Dendritic cell treated with granulocyte-macrophage colony-stimulating factor and Interleukin-4, amounts not matched to agents 40 ng/mL and 50 ng/mL, for 4 days (primary cell): ENCODE measurements at regions not wholly inside any gene's neighbourhood (a gene's known extent, or its start where the extent isn't known, plus 50 kb on each side); places are given as distances from the start of the nearest gene placed in this dataset.

Experiments
- H3K27ac Mint-ChIP-seq: one replicate; pipeline ENCODE4 v1.8.0; 2022; ENCODE audit warnings: mild to moderate bottlenecking, mixed read lengths
- H3K27me3 Mint-ChIP-seq: one replicate; pipeline ENCODE4 v1.8.0; 2022; ENCODE audit warnings: mild to moderate bottlenecking, mixed read lengths
- H3K36me3 Mint-ChIP-seq: one replicate; pipeline ENCODE4 v1.8.0; 2022; ENCODE audit warnings: low read depth, mixed read lengths
- H3K4me1 Mint-ChIP-seq: one replicate; pipeline ENCODE4 v1.8.0; 2022; ENCODE audit warnings: low read depth, mixed read lengths
- H3K4me3 Mint-ChIP-seq: one replicate; pipeline ENCODE4 v1.8.0; 2022; ENCODE audit warnings: mild to moderate bottlenecking, moderate library complexity, mixed read lengths
- H3K9me3 Mint-ChIP-seq: one replicate; pipeline ENCODE4 v1.8.0; 2022; ENCODE audit warnings: mixed read lengths
- intact Hi-C: fragments of 100-400 bp; cut with micrococcal nuclease; formaldehyde crosslinking; loops from one replicate; pipeline ENCODE4 v1.15.0; 2022

- Mint-ChIP-seq H3K27ac (no peak overlapping the region), H3K4me1 (no peaks in the 10 kb centered on the region), H3K36me3 (no peaks in the 10 kb centered on the region), H3K9me3 (peaks cover 30% of the 10 kb centered on the region), H3K4me3 (no peak overlapping the region), H3K27me3 (no peaks in the 10 kb centered on the region)
- intact Hi-C loops: no loop called here
Measured at GRCh38 chr7:98565103-98565502, 52.0 kb upstream of the NPTX2 start.

- peaks cover 30% of the 10 kb centered on the region for H3K9me3 Mint-ChIP-seq
- no peak overlapping the region for H3K4me3 Mint-ChIP-seq
- no peak overlapping the region for H3K27ac Mint-ChIP-seq
- H3K4me1 Mint-ChIP-seq: no peaks in the 10 kb centered on the region
- no peaks in the 10 kb centered on the region for H3K36me3 Mint-ChIP-seq
- intact Hi-C loops: no loop called here
- H3K27me3 Mint-ChIP-seq: no peaks in the 10 kb centered on the region
Measured at GRCh38 chr7:98562871-98563495, 54.1 kb upstream of the NPTX2 start.

- H3K27ac Mint-ChIP-seq: no peak overlapping the region
- H3K27me3 Mint-ChIP-seq: no peaks in the 10 kb centered on the region
- H3K4me1 Mint-ChIP-seq: no peaks in the 10 kb centered on the region
- H3K9me3 Mint-ChIP-seq: peaks cover 30% of the 10 kb centered on the region
- intact Hi-C loops: no loop called here
- no peaks in the 10 kb centered on the region for H3K36me3 Mint-ChIP-seq
- H3K4me3 Mint-ChIP-seq: no peak overlapping the region
Measured at GRCh38 chr7:98562381-98562823, 54.7 kb upstream of the NPTX2 start.

- H3K27ac Mint-ChIP-seq: no peak overlapping the region
- no peaks in the 10 kb centered on the region for H3K36me3 Mint-ChIP-seq
- H3K9me3 Mint-ChIP-seq: peaks cover 29% of the 10 kb centered on the region
- no peaks in the 10 kb centered on the region for H3K27me3 Mint-ChIP-seq
- no peaks in the 10 kb centered on the region for H3K4me1 Mint-ChIP-seq
- intact Hi-C loops: no loop called here
- no peak overlapping the region for H3K4me3 Mint-ChIP-seq
Measured at GRCh38 chr7:98559958-98560357, 57.1 kb upstream of the NPTX2 start.

- H3K27ac Mint-ChIP-seq: no peak overlapping the region
- H3K9me3 Mint-ChIP-seq: peaks cover 21% of the 10 kb centered on the region
- no peaks in the 10 kb centered on the region for H3K36me3 Mint-ChIP-seq
- no peaks in the 10 kb centered on the region for H3K4me1 Mint-ChIP-seq
- intact Hi-C loops: no loop called here
- H3K4me3 Mint-ChIP-seq: no peak overlapping the region
- no peaks in the 10 kb centered on the region for H3K27me3 Mint-ChIP-seq
Measured at GRCh38 chr7:98559219-98559618, 57.9 kb upstream of the NPTX2 start.

- H3K27me3 Mint-ChIP-seq: no peaks in the 10 kb centered on the region
- H3K9me3 Mint-ChIP-seq: peaks cover 21% of the 10 kb centered on the region
- no peak overlapping the region for H3K27ac Mint-ChIP-seq
- H3K4me1 Mint-ChIP-seq: no peaks in the 10 kb centered on the region
- H3K4me3 Mint-ChIP-seq: no peak overlapping the region
- H3K36me3 Mint-ChIP-seq: no peaks in the 10 kb centered on the region
- intact Hi-C loops: no loop called here
Measured at GRCh38 chr7:98557538-98558031, 59.5 kb upstream of the NPTX2 start.

GRCh38 chr7:98556288-98556687 is 60.8 kb upstream of the NPTX2 start:
- H3K9me3 Mint-ChIP-seq: peaks cover 32% of the 10 kb centered on the region
- H3K27me3 Mint-ChIP-seq: no peaks in the 10 kb centered on the region
- H3K27ac Mint-ChIP-seq: no peak overlapping the region
- no peaks in the 10 kb centered on the region for H3K4me1 Mint-ChIP-seq
- H3K36me3 Mint-ChIP-seq: no peaks in the 10 kb centered on the region
- H3K4me3 Mint-ChIP-seq: no peak overlapping the region
- intact Hi-C loops: no loop called here

GRCh38 chr7:98555403-98555802 is 61.7 kb upstream of the NPTX2 start:
- intact Hi-C loops: no loop called here
- Mint-ChIP-seq H3K4me3 (no peak overlapping the region), H3K4me1 (no peaks in the 10 kb centered on the region), H3K9me3 (peaks cover 23% of the 10 kb centered on the region), H3K27ac (no peak overlapping the region), H3K27me3 (no peaks in the 10 kb centered on the region), H3K36me3 (no peaks in the 10 kb centered on the region)

GRCh38 chr7:98553666-98554065 is 63.4 kb upstream of the NPTX2 start:
- no peaks in the 10 kb centered on the region for H3K36me3 Mint-ChIP-seq
- intact Hi-C loops: no loop called here

GRCh38 chr7:98551611-98552273 is 65.3 kb upstream of the NPTX2 start:
- intact Hi-C loops: no loop called here
- Mint-ChIP-seq H3K4me3 (no peak overlapping the region), H3K4me1 (no peaks in the 10 kb centered on the region)

More at GRCh38 chr7:98553666-98554065, 63.4 kb upstream of the NPTX2 start:
- H3K4me3 Mint-ChIP-seq: no peak overlapping the region
- H3K4me1 Mint-ChIP-seq: no peaks in the 10 kb centered on the region
- H3K27ac Mint-ChIP-seq: no peak overlapping the region
- peaks cover 26% of the 10 kb centered on the region for H3K9me3 Mint-ChIP-seq
- H3K27me3 Mint-ChIP-seq: no peaks in the 10 kb centered on the region

GRCh38 chr7:98548971-98549370 is 68.1 kb upstream of the NPTX2 start:
- Mint-ChIP-seq H3K4me3 (no peak overlapping the region), H3K36me3 (no peaks in the 10 kb centered on the region), H3K27me3 (no peaks in the 10 kb centered on the region), H3K9me3 (peaks cover 34% of the 10 kb centered on the region), H3K4me1 (no peaks in the 10 kb centered on the region), H3K27ac (no peak overlapping the region)
- intact Hi-C loops: no loop called here

More at GRCh38 chr7:98551611-98552273, 65.3 kb upstream of the NPTX2 start:
- Mint-ChIP-seq H3K27ac (no peak overlapping the region), H3K36me3 (no peaks in the 10 kb centered on the region), H3K27me3 (no peaks in the 10 kb centered on the region), H3K9me3 (peaks cover 34% of the 10 kb centered on the region)

- Mint-ChIP-seq H3K27ac (no peak overlapping the region), H3K4me1 (no peaks in the 10 kb centered on the region), H3K9me3 (peaks cover 34% of the 10 kb centered on the region), H3K27me3 (no peaks in the 10 kb centered on the region), H3K4me3 (no peak overlapping the region), H3K36me3 (no peaks in the 10 kb centered on the region)
- intact Hi-C loops: no loop called here
Measured at GRCh38 chr7:98548370-98548769, 68.7 kb upstream of the NPTX2 start.

- H3K27ac Mint-ChIP-seq: no peak overlapping the region
- H3K27me3 Mint-ChIP-seq: no peaks in the 10 kb centered on the region
- H3K36me3 Mint-ChIP-seq: no peaks in the 10 kb centered on the region
- no peaks in the 10 kb centered on the region for H3K4me1 Mint-ChIP-seq
- intact Hi-C loops: no loop called here
- no peak overlapping the region for H3K4me3 Mint-ChIP-seq
- H3K9me3 Mint-ChIP-seq: no peaks in the 10 kb centered on the region
Measured at GRCh38 chr7:98541101-98541500, 76.0 kb upstream of the NPTX2 start.

- H3K27me3 Mint-ChIP-seq: no peaks in the 10 kb centered on the region
- no peaks in the 10 kb centered on the region for H3K36me3 Mint-ChIP-seq
- H3K4me1 Mint-ChIP-seq: no peaks in the 10 kb centered on the region
- H3K27ac Mint-ChIP-seq: no peak overlapping the region
- no peaks in the 10 kb centered on the region for H3K9me3 Mint-ChIP-seq
- H3K4me3 Mint-ChIP-seq: no peak overlapping the region
- intact Hi-C loops: no loop called here
Measured at GRCh38 chr7:98539865-98540264, 77.2 kb upstream of the NPTX2 start.

- Mint-ChIP-seq H3K9me3 (no peaks in the 10 kb centered on the region), H3K27me3 (no peaks in the 10 kb centered on the region), H3K4me1 (no peaks in the 10 kb centered on the region), H3K4me3 (no peak overlapping the region), H3K36me3 (no peaks in the 10 kb centered on the region), H3K27ac (no peak overlapping the region)
- intact Hi-C loops: no loop called here
Measured at GRCh38 chr7:98536803-98537202, 80.3 kb upstream of the NPTX2 start.
